Skin of body (tissue), 1 donor: ENCODE measurements at regions not wholly inside any gene's neighbourhood (a gene's known extent, or its start where the extent isn't known, plus 50 kb on each side); places are given as distances from the start of the nearest gene placed in this dataset.

Source experiments
- DNase-seq: peaks from one replicate; lab custom pipeline; 2025; lab: John Stamatoyannopoulos, UW

GRCh38 chr11:131297441-131297840 is 73.0 kb upstream of the NTM start:
- no peak for DNase-seq

- DNase-seq = no peak
Measured at GRCh38 chr11:131299598-131300438, 70.6 kb upstream of the NTM start.

DNA sequence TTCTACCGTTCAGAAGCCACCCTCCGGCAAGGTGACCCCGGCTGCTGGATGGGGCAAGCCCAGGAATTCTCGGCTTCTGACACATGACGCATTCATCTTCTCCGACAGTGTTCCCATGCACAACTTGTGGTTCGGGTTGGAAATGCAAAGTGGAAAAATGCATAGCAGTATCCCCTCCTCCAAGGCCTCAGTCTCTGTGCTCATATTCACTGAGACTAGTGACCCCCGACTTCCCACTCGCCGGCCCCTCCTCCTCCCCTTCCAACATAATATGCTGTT is 70.0 kb upstream of the NTM start:
- no peak for DNase-seq

DNA sequence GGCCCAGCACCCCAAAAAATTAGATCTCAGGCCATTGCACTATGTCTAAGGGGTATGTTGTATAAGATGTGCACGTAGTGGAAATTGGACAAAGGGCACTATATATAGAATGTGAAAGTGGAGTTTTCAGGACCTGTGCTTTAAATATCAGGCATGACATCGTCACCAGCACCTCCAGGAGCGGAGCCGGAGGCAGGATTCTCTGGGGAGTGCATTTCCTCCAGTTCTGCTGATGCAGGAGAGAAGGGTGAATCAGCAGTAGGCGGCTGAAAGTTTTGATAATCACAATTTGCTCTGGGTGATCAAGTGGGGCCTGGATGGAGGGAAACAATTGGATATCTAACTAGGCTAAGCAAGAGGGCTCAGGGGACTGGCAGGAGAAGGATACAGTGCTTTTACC is 69.1 kb upstream of the NTM start:
- no peak for DNase-seq

GRCh38 chr11:131302836-131303235 is 67.6 kb upstream of the NTM start:
- DNase-seq = no peak

DNA sequence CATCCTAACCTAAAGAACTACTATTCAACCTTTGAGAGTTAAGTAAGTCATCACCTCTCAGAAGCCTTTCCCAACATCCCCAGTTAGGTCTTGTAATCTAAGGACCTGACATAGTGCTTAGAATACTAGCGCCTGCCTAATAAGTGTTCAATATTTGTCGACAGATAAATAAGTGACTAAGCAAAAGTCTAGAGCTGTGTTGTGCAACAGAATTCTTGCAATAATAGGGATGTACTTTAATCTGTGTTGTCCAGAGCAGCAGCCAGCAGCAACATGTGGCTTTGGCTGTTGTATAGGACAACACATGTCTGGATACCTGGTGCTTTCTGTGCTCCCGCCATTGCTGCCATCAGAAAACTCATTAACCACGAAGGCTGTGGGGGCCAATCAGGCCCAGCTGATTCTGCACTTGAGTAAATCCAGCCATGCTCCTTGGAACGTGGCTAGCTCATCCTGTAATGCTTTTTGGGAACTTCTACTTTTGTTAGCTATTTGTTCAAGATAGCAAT is 66.8 kb upstream of the NTM start:
- no peak for DNase-seq

DNA sequence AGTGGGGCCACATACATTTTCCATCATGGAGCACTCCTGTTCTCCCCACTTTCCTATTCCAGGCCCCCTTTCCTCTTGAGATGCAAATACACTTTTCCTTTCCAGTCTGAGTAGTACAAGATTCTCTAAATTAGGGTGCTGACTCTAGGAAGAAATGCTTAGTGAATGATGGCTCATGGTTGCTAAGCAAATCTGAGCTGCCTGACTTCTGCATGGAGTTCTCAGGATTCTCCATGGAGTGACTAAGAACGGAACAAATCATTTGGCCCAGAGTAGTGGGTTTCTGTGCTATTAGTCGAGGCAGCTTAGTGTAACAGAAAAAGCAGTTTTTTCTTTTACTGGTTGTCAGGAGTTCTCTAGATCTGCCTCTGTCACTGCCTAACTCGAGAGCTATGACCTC is 65.4 kb upstream of the NTM start:
- DNase-seq = no peak

GRCh38 chr11:131307506-131307905 is 62.9 kb upstream of the NTM start:
- DNase-seq = no peak

- no peak for DNase-seq
Measured at GRCh38 chr11:131309776-131310175, 60.6 kb upstream of the NTM start.

DNA sequence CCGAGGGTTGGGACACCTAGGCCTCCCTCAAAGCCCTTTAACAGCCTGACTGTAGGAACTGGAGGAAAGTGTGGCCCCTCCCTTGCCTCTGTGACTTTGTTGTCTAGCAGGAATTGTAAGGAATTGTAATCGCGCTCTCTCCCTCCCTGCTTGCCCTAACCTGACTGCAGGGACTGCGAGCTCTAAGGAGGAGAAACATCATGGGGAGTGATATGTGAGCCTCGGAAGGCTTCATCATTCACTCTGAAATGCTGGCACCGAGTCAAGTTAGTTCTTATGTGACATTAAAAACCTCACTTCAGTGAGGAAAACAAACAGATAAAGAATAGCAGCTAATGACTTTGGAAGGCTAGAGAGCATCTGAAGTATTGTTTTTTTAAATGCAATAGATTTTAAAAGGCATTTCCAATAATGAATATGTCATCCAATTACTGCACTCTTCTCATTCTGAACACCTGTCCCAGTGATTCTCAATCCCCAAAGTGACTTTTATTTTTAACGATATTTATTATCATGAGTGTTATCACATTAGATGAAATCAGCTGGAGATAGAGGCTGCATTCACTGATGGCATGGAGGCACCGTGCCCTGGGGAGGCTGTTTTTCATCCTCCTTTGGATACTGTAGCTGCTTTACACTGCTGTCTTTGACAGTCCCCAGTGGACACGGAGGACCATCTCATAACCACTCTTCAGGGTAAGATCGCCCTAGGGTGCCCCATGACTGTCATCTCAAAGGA is 58.5 kb upstream of the NTM start:
- no peak for DNase-seq
